Breast epithelium (tissue), 4 donors: ENCODE measurements at regions not wholly inside any gene's neighbourhood (a gene's known extent, or its start where the extent isn't known, plus 50 kb on each side); places are given as distances from the start of the nearest gene placed in this dataset.
A peak's percentile ranks its signal among the peaks of the same experiment; 100 is the strongest.

Experiments
- DNase-seq, 2 donors: peaks; one replicate each; pipeline ENCODE4 v3.0.0-alpha.2; 2019; ENCODE audit warnings: low spot score in 2 of 2
- H3K27ac ChIP-seq, 2 donors: fragments of 200-600 bp; sonication (generic) in 1 of 2; one replicate each; pipeline ENCODE4 v1.5.1; 2016 to 2019; ENCODE audit warnings: mild to moderate bottlenecking in 1 of 2
- H3K27me3 ChIP-seq, 2 donors: fragments of 200-600 bp; sonication (generic) in 1 of 2; one replicate each; pipeline versions ENCODE4 v1.5.1 to v1.6.0; 2017 to 2019; ENCODE audit warnings: control low read depth in 1 of 2, mild to moderate bottlenecking in 1 of 2
- H3K36me3 ChIP-seq: fragments of 200-600 bp; one replicate; pipeline ENCODE4 v1.5.1; 2019
- H3K4me1 ChIP-seq, 2 donors: fragments of 200-600 bp; sonication (generic); one replicate each; pipeline ENCODE4 v1.5.1; 2016 to 2019; ENCODE audit warnings: control low read depth in 1 of 2
- H3K4me3 ChIP-seq, 3 donors: fragments of 200-600 bp; sonication (generic); 1 replicate in 2 of 3; 2 replicates in 1 of 3; pipeline ENCODE4 v1.5.1; 2016 to 2019; ENCODE audit warnings: mild to moderate bottlenecking in 3 of 3, moderate library complexity in 2 of 3
- H3K9me3 ChIP-seq, 2 donors: fragments of 200-600 bp; sonication (generic) in 1 of 2; one replicate each; pipeline ENCODE4 v1.5.1; 2016 to 2019; ENCODE audit warnings: control low read depth in 1 of 2
- CTCF ChIP-seq, 3 donors: fragments of 450-650 bp; IDR thresholded peaks; one replicate each; pipeline ENCODE4 v1.5.1; 2016 to 2017; ENCODE audit warnings: antibody characterized with exemption in 3 of 3, mild to moderate bottlenecking in 3 of 3, moderate library complexity in 3 of 3
- POLR2A ChIP-seq: fragments of 450-650 bp; IDR thresholded peaks from one replicate; pipeline ENCODE4 v1.6.1; 2016; ENCODE audit warnings: antibody characterized with exemption, mild to moderate bottlenecking, moderate library complexity
- POLR2AphosphoS5 ChIP-seq, 3 donors: sonication (generic); formaldehyde crosslinking; IDR thresholded peaks; one replicate each; pipeline ENCODE4 v1.6.1; 2017; ENCODE audit warnings: antibody characterized with exemption in 3 of 3
- intact Hi-C: fragments of 100-400 bp; cut with DNase I; formaldehyde crosslinking; loops from one replicate; pipeline ENCODE4 v1.15.1; 2023; ENCODE audit warnings: low total_unique reads

- no peaks in the 10 kb centered on the region for H3K36me3 ChIP-seq
- H3K27ac ChIP-seq = peak overlapping the region in 1 of 2 donors; percentile 42
- no peak for DNase-seq
- no peaks in the 10 kb centered on the region for H3K4me1 ChIP-seq
- no peaks in the 10 kb centered on the region for H3K27me3 ChIP-seq
- H3K9me3 ChIP-seq = no peaks in the 10 kb centered on the region
- TF ChIP-seq POLR2A (no peak), CTCF (IDR thresholded peaks at IDR 0.05) (no peak), POLR2AphosphoS5 (IDR thresholded peaks at IDR 0.05) (no peak)
- intact Hi-C loops = no loop called here
- H3K4me3 ChIP-seq = peak overlapping the region; percentile 20 to 53 (median 22)
These were observed 410.1 kb upstream of the TCF4 start for GRCh38 chr18:55998071-55998522.

DNA sequence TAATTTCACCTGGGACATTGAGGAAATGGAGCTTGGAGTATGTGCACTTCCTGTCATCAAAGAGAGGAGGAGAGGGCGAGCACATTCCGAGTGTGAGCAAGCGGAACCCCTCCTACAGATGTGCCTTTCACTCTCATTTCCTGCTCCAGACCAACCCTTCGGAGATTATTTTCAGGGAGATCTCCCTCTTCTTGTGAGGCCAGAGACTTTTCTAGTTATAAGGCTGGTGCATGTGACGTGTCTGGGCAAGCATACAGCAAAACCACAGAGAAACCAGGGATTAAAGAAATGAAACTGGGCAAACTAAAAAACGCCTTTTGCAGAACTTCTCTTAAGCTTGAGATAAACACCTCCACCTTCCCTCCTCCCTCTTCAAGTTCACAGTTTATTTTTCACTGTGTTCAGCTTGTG, 409.2 kb upstream of the TCF4 start:
- no peak for TF ChIP-seq POLR2AphosphoS5 (IDR thresholded peaks at IDR 0.05)
- no peak for TF ChIP-seq CTCF (IDR thresholded peaks at IDR 0.05)
- TF ChIP-seq POLR2A = no peak
- no peak for DNase-seq
- Histone ChIP-seq H3K4me1 (no peaks in the 10 kb centered on the region), H3K27ac (no peak overlapping the region), H3K9me3 (no peaks in the 10 kb centered on the region), H3K36me3 (no peaks in the 10 kb centered on the region), H3K4me3 (peak overlapping the region in 1 of 3 donors; percentile 13), H3K27me3 (no peaks in the 10 kb centered on the region)
- intact Hi-C loops = no loop called here

- Histone ChIP-seq H3K9me3 (no peaks in the 10 kb centered on the region), H3K4me3 (no peak overlapping the region), H3K27ac (no peak overlapping the region), H3K36me3 (no peaks in the 10 kb centered on the region), H3K4me1 (no peaks in the 10 kb centered on the region), H3K27me3 (no peaks in the 10 kb centered on the region)
- TF ChIP-seq CTCF (IDR thresholded peaks at IDR 0.05) (no peak), POLR2AphosphoS5 (IDR thresholded peaks at IDR 0.05) (no peak), POLR2A (no peak)
- intact Hi-C loops = no loop called here
- no peak for DNase-seq
These were observed 408.7 kb upstream of the TCF4 start for GRCh38 chr18:55996717-55997116.

DNA sequence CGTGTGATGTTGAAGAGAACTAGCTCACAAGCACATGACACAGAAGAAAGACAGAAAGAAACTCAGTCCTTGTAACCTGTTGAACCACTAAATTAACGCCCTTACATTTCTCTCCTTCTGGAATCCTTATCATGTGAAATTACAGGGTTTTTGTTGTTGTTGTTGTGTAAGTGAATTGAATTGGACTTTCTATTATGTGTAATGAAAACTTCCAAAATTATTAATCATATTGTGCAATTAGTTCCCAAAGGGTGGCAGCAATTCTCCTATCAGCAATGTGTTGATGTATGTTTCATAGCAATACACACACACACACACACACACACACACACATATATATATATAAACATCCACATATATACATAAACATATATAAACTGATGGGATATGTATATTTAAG, 402.2 kb upstream of the TCF4 start:
- intact Hi-C loops = no loop called here

DNA sequence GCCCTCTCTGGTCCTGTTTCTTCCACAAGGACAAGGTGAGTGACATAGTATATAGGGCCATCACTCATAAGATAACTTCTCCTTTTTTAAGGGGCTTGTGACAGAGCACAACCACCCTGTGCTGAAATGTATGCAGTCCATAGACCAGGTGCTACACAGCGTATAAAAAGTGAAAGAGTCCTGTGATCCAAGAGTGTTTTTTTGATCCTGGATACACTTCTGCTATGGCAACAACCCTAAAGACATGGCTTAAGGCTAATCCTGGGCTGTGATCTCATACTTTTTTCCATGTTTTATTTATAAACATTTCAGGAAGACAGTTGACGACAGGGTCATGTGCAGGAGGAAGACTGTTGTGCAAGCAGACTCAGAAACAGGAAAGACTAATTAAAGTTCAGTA, 400.5 kb upstream of the TCF4 start:
- TF ChIP-seq CTCF (IDR thresholded peaks at IDR 0.05) (no peak), POLR2A (no peak), POLR2AphosphoS5 (IDR thresholded peaks at IDR 0.05) (peak in 1 of 3 donors; percentile 51)
- Histone ChIP-seq H3K4me3 (no peak overlapping the region), H3K9me3 (peaks cover 0 to 11% of the 10 kb centered on the region in 2 donors), H3K4me1 (no peaks in the 10 kb centered on the region), H3K27me3 (no peaks in the 10 kb centered on the region), H3K36me3 (no peaks in the 10 kb centered on the region), H3K27ac (peak overlapping the region in 1 of 2 donors; percentile 44)
- intact Hi-C loops = loop anchor here (5.0 kb wide), 1 partner anchor 181 kb away; no protein-coding TSS in a partner anchor
- no peak for DNase-seq

More for the DNA sequence above, 402.2 kb upstream of the TCF4 start:
- Histone ChIP-seq H3K36me3 (no peaks in the 10 kb centered on the region), H3K4me1 (no peaks in the 10 kb centered on the region), H3K4me3 (no peak overlapping the region), H3K9me3 (no peaks in the 10 kb centered on the region), H3K27me3 (no peaks in the 10 kb centered on the region), H3K27ac (no peak overlapping the region)
- DNase-seq = no peak
- TF ChIP-seq POLR2AphosphoS5 (IDR thresholded peaks at IDR 0.05) (no peak), POLR2A (no peak), CTCF (IDR thresholded peaks at IDR 0.05) (no peak)
